ENCODE measurements at regions not wholly inside any gene's neighbourhood (a gene's known extent, or its start where the extent isn't known, plus 50 kb on each side); places are given as distances from the start of the nearest gene placed in this dataset.

GRCh38 chr12:98022961-98023360, 492.4 kb upstream of the TMPO start:
- Histone ChIP-seq H3K9me3 (replicated peaks in 1 of 3) (no peaks in the 10 kb centered on the region), H3K27ac (no peak overlapping the region), H3K4me1 (replicated peaks in 1 of 2) (no peaks in the 10 kb centered on the region), H3K36me3 (replicated peaks in 1 of 2) (no peaks in the 10 kb centered on the region), H3K4me3 (no peak overlapping the region), H3K27me3 (no peaks in the 10 kb centered on the region)
- TF ChIP-seq POLR2A (IDR thresholded peaks at IDR 0.05), result no peak
- TF ChIP-seq CTCF (IDR thresholded peaks at IDR 0.05), result no peak
- DNase-seq, result no peak
- intact Hi-C loops (cut with DNase I), result no loop called here

GRCh38 chr12:98037401-98038140, 477.8 kb upstream of the TMPO start:
- H3K9me3 ChIP-seq (replicated peaks in 1 of 3), result no peaks in the 10 kb centered on the region
- WGBS, 4 donors, result 53 to 66% (median 57%) methylated on average over 2 of the region's 2 CpGs
- intact Hi-C loops (cut with DNase I), result no loop called here

GRCh38 chr12:98042668-98043067, 472.7 kb upstream of the TMPO start:
- H3K27ac ChIP-seq, result no peak overlapping the region
- DNase-seq, result no peak
- no peaks in the 10 kb centered on the region for H3K27me3 ChIP-seq
- H3K4me3 ChIP-seq, result no peak overlapping the region
- intact Hi-C loops (cut with DNase I), result no loop called here
- no peaks in the 10 kb centered on the region for H3K36me3 ChIP-seq (replicated peaks in 1 of 2)
- TF ChIP-seq POLR2A (IDR thresholded peaks at IDR 0.05), result no peak
- no peak for TF ChIP-seq CTCF (IDR thresholded peaks at IDR 0.05)
- H3K9me3 ChIP-seq (replicated peaks in 1 of 3), result no peaks in the 10 kb centered on the region
- no peaks in the 10 kb centered on the region for H3K4me1 ChIP-seq (replicated peaks in 1 of 2)

More at GRCh38 chr12:98037401-98038140, 477.8 kb upstream of the TMPO start:
- Histone ChIP-seq H3K27me3 (no peaks in the 10 kb centered on the region), H3K27ac (no peak overlapping the region), H3K36me3 (replicated peaks in 1 of 2) (no peaks in the 10 kb centered on the region), H3K4me1 (replicated peaks in 1 of 2) (no peaks in the 10 kb centered on the region), H3K4me3 (no peak overlapping the region)
- no peak for DNase-seq
- no peak for TF ChIP-seq CTCF (IDR thresholded peaks at IDR 0.05)
- TF ChIP-seq POLR2A (IDR thresholded peaks at IDR 0.05), result no peak

- intact Hi-C loops (cut with DNase I), result no loop called here
- Histone ChIP-seq H3K27me3 (no peaks in the 10 kb centered on the region), H3K4me1 (replicated peaks in 1 of 2) (no peaks in the 10 kb centered on the region), H3K36me3 (replicated peaks in 1 of 2) (no peaks in the 10 kb centered on the region), H3K27ac (no peak overlapping the region), H3K4me3 (no peak overlapping the region), H3K9me3 (replicated peaks in 1 of 3) (no peaks in the 10 kb centered on the region)
- TF ChIP-seq POLR2A (IDR thresholded peaks at IDR 0.05) (no peak), CTCF (IDR thresholded peaks at IDR 0.05) (no peak)
- no peak for DNase-seq
- WGBS, 4 donors, result 59 to 68% (median 63%) methylated on average over 4 of the region's 4 CpGs
Observed at GRCh38 chr12:98045395-98045794, 470.0 kb upstream of the TMPO start.

Data from adrenal gland (tissue), 9 donors.